TTC549 (cell line): ENCODE measurements at regions not wholly inside any gene's neighbourhood (a gene's known extent, or its start where the extent isn't known, plus 50 kb on each side); places are given as distances from the start of the nearest gene placed in this dataset.

Experiments
- FAIRE-seq: peaks from 2 replicates; lab custom pipeline; 2012; peaks lifted over from hg19 to GRCh38; lab: Jason Lieb, UNC

DNA sequence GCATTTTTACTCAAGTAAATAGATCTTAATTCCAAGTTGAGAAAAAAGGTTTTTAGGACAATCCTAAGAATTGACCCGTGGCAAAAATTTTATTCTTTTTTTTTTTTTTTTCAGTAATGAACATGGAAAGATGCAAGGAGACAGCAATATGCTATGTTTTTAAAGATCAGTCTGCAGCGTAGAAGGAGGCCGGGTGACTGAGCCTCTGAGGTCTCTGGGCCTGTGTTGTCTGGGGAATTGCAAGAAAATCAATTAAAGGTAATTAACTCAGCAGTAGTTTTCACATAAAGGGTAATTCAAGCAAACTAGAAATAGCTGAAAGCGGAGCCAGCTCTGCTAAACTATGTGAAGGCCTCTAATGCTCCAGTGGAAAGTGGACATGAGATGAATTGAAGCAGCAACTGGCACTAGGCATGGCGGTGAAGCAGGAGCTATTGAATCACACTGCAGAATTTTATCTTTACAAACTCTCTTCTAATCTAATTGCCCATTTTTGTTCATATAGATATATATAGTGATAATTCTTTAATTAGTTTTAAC is 285.2 kb upstream of the ITGA1 start:
- no peak for FAIRE-seq

DNA sequence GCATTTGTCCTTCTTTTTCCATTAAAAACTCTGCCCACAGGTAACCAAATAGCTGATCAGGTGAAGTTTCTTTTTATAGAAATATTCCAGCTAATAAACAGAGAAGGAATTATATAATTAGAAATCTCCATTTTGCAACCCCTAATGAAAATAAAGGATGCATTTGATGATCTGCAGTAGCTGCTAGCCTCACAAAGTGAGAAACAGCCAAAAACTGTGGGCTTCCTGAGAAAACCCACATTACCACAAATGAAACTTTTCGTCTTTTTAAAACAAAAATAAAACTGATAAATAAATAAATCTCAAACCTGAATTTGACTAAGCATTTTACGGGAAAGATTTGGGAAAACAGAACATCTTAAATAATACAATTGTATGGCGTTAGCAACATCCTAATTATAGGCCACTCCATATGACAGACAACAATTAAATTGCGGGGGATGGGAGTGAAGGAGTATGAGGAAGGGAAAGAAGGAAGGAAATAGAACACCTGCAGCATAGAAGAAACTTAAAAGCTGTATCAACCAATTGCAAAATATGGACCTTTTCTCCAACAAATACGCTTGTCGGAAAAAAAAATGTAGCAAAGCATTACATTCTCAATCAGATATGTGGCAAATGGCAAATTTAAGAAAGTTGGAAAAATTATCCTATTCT is 283.0 kb upstream of the ITGA1 start:
- FAIRE-seq, result no peak

DNA sequence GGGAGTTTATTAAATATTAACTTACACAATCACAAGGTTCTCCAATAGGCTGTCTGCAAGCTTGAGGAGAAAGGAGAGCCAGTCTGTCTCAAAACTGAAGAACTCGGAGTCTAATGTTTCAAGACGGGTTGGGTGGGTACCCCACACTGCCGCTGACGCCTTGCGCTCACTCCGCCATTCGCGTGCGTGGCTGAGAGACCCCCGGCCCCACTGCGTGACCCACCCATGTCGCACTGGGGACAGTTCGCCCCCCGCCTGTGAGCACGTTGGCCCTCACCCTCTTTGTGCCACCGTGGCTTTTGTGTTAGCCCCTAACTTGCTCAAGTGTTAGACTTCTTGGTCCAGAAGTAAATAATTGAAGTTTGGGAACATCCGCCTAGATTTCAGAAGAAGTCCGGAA is 270.0 kb upstream of the ITGA1 start:
- FAIRE-seq, result no peak

DNA sequence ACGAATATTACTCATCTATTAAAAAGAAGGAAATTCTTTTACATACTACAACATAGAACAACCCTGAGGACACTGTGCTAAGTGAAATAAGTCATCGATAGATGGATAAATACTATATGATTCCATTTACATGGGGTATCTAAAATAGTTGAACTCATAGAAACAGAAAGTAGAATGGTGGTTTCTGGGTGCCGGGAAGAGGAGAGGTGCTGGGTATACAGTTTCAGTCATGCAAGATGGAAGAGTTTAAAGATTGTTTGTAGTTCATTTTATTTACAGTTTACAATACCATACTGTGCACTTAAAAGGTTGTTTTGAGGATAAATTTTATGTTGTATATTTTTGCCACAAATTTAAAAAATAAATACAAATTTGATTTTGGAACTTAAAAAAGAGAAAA is 267.5 kb upstream of the ITGA1 start:
- no peak for FAIRE-seq

DNA sequence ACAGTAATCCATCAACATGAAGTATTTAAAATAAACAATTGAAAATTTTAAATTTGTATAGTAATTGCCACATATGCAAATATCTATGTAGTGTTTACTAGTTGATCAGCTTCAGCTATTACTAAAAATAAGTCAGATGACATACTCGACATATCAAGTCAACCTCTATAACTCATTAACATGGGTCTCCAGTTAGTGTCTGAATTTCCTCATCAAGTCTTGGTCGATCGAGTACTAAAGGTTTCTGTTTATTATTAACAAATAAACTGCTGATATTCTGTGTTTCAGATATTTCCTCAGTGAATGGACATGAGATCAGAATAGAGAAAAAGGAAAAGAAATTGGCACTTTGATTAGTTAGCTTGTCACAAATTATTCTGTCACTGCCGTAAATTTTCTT is 266.5 kb upstream of the ITGA1 start:
- no peak for FAIRE-seq

DNA sequence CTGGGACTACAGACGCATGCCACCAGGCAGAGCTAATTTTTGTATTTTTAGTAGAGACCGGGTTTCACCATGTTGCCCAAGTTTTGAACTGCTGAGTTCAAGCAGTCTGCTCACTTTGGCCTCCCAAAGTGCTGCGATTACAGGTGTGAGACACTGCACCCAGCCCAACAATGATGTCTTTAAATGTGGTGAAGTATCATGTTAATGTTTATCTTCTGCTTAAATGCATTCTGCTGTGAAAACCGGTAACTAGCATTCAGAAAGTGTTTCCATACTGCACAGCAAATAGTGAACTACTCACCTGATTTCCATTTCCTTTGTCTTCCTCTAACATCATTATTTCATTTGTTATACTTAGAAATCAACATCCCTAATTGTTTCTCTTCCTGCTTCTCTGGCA is 264.0 kb upstream of the ITGA1 start:
- no peak for FAIRE-seq

DNA sequence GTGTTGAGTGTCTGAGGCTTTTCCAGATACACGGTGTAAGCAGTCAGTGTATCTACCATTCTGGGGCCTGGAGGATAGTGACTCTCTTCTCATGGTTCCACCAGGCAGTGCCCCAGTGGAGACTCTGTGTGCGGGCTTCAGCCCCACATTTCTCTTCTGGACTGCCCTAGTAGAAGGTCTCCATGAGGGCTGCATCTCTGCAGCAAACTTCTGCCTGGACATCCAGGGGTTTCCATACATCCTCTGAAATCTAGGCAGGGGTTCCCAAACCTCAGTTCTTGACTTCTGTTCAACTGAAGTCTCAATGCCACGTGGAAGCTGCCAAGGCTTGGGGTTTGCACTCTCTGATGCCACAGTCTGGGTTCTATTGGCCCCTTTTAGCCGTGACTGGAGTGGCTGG is 256.6 kb upstream of the ITGA1 start:
- no peak for FAIRE-seq

DNA sequence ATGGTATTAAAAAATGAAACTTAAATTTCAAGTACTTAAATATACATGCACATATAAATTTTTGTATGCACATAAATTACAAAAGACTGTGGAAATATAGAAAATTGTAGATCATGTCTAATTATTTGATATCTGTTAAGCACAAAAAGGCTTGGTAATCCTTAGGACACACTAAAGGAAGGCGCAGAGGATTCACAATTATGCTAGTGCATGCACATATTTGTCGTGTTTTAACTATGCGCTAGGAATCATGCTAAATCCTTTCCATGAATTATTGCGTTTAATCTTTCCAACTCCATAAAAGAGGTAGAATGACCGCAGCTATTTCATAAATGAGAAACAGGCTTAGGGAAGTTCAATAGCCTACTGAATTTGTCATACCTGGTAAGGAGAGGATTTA is 244.1 kb upstream of the ITGA1 start:
- FAIRE-seq, result no peak

DNA sequence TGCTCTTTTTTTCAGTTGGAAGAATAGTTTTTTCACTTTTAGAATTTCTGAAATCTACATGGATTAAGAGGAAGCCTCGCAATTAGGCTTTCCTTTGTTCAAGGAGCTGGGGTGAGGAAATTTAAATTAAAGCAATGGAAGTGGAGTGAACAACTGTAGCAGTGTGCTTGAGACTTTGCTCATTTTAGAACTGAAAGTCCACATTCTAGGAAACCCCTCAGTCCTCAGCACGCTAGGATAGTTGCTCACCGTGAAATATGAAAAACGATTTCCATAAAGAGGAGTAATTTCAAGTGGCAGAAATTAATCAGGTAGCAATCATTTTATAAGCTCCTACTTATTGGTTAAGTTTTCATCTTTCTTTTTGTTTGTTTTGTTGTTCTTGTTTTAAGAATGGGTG is 243.0 kb upstream of the ITGA1 start:
- no peak for FAIRE-seq

DNA sequence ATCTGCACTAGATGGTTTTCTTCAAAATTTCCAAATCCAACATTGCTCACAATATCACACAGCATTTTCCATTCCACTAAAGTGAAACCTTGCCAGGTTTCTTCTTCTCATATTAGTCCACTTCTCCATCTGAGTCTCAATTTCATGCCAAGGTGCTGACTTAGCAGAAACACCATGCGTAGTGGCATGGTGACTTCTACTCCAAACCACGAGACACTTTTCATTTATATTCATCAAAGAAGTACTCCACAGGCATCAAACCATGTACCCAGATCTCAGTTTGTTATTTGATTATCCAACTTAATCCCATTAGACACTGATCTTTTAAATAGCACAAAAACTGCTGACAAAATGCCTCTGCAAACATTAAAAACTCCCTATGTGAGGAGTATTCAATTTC is 233.4 kb upstream of the ITGA1 start:
- no peak for FAIRE-seq

DNA sequence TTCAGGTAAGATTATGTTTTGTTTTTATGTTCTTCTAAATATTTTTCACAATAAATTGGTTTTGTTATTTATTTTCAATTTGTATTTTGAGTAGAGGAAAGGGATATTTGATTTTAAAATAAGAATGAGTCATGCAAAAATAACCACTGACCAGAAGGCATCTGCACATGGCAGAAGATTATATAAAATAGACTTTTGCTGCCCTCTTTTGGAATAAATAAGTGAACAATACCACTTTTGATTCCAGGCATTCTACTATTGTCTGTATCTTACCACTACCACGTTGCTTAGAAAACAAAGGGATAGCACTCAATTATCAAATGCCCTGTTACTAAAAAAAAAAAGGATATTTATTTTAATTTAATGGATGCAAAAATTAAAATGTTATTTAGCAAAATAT is 227.3 kb upstream of the ITGA1 start:
- no peak for FAIRE-seq

DNA sequence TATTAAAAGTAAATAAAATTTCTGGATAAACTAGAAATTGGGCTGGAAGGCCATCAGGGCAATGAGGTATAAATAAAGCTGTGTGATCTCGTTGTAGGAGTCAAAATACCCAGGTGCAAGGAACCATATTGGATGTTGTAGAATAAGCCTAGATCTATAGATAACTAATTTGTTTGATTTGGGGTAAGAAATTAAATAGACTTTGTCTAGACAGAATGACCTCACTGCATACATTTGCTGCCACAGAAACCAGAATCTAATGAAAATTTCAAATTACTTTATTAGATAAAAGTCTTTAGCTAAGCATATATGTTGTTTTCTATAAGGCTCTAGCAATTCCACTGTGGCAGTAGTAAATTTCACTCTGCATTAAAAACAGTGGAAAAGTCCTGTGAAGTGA is 225.2 kb upstream of the ITGA1 start:
- no peak for FAIRE-seq

DNA sequence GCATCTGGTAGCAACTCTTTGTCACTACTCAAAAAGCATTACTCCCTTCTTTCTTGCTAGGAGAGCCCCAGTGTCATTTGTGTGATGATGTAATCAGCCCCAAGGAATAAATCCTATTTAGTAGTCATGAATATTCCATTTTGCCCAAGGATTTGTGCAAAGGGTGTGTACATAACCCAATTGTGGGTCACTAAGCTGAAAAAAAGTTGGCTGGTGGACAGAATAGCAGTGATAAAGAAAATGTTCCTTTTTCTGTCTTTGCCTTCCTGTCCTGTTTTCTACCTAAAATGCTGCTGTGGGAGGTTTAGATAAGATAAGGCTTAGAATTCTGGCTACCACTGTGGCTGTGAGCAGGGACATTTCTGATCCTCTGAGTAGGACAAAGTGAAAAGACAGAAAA is 223.1 kb upstream of the ITGA1 start:
- no peak for FAIRE-seq

DNA sequence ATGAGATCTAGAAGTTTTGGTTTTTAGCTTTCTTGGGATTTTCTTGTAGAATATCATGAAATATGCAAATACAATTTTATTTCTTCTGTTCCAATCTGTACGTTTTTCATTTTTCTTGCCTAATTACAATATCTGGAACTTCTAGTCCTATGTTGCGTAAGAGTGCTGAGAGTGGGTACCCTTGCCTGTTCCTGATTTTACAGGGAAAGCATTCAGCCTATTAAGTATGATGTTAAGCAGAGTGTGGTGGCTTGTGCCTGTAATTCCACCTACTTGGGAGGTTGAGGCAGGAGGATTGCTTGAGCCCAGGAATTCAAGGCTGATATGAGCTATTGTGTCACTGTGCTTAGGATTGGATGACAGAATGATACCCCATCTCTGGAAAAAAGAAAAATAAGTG is 210.2 kb upstream of the ITGA1 start:
- FAIRE-seq, result no peak

DNA sequence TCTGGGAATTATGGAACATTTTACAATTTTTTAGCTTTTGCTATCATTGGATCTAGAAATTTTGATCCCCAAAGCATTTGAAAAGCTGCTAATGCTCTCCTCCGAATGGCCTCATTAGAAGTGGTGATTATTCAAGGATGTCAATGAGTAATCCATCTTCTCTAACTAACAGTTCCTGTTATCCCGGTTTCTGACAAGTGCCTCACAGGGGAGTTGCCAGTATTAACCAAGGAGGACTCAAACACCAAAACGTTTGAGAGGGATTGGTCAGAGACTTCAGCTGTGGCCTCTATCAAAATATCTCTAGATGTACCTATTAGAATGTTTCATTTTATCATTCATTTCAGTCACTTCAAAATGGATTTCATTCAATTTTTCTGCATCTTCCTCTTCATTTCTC is 208.3 kb upstream of the ITGA1 start:
- no peak for FAIRE-seq

DNA sequence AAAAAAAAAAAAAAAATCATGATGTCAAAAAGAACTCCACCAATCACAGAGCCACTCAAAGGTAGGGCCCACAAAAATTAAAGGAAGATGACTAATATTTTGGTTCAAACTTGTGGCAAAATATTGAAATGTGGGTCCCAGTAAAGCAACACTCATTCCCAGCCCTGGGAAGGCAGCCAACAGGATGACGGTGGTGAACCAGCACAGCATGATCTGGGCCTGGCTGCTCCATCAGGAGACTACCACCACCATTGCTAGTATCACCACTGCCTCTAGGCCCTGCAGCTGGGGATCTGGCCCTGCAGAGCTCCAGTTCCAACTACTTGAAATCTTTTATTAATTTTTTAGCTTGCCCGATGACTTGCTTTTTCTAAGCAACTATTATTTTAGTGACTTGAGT is 206.8 kb upstream of the ITGA1 start:
- no peak for FAIRE-seq

DNA sequence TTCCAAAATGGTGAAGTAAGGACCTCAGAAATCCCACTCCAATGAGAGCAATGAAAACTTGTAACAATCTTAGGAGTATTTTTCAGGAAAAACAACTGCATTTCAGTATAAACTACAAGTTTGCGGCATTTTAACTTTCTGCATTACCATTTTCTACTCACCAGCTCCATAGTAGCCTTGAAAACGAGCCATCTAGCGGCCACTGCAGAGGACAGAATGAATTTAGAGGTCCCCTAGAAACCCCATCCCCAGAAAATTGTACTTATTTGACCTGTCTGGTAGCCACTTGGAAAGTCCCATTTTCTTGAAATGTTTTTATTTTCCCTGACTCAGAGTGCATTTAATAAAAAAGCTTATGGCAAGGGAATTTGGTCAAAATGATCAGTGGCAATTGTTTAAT is 205.4 kb upstream of the ITGA1 start:
- FAIRE-seq, result no peak

DNA sequence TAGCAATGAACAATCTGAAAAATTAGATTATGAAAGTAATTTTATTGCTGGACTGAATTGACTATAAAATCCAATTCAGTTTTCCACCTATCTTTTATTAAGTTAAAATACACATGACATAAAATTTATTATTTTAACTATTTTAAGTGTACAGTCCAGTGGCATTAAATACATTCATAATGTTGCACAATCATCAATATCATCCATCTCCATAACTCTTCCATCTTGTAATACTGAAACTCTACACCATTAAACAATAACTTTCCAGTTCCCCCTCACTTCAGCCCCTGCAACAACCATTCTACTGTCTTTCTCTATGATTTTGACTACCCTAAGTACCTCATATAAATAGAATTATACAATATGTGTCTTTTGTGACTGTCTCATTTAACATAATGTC is 200.6 kb upstream of the ITGA1 start:
- no peak for FAIRE-seq

DNA sequence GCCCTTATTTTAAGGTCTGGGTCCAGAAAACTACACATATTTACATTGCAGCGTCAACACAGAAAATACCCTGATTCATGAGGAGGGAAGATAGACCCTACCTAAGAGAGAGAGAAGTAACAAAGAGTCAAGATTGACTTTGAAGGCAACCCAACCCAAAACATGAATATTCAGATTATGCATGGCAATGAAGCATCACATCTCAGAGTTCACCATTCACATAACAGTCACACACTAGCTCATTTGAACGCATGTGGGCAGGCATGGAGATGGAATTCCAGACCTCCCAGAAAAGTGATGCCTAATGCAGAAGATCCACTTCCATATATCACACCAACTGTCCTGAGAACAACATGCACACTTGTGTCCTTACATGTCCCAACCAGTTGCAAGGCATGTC is 190.1 kb upstream of the ITGA1 start:
- FAIRE-seq, result no peak

DNA sequence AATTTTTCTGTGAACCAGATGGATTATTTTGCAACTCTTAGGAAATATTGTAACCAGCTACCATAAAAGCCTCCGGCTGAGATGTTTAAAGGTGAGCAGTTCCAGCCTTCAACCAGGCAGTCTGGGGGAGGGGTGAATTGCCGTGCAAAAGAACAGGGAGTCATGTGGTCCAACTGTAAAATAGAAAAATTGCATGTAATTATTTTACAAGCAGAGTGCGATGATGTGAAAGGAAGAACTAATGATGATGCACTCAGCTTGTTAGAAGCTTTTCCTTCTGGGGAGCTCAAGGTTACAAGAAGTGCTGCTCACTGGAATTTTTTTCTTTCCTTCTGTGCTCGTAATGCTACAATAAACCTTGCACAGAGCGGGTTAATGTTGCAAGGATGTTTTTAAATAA is 188.7 kb upstream of the ITGA1 start:
- no peak for FAIRE-seq

DNA sequence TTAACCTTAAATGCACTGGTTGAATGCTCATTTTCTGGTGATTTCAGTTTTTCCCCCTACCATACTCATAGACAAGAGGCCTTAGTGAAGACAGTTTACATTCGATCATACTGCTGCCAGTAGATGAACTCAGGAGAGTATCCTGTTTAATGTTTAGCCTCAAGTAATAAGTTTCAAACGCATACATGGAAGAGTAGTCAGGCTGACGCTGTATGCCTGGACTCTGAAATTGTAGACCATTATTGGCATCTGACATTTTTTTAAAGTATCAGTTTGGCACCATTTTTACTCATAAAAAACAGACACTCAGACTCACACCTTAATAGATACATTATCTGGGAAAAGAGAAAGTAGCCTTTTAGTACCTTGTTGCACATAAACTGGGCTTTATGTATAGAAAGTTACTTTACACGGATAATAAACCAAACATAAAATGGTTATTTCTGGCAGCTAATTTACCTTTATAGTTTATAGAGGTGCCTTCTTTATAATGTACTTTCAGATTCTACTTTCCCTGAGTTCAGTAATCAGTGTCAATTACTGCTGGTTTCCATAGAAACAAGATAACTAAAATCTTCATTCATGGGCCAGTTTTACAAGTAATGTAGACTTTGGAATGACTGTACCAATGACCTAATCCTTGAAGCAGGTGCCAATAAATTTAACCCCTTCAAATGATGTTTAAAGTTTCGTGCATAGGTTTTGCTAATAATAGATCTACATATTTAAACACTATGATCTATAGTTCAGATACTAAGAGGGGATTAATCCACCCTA is 183.8 kb upstream of the ITGA1 start:
- no peak for FAIRE-seq

DNA sequence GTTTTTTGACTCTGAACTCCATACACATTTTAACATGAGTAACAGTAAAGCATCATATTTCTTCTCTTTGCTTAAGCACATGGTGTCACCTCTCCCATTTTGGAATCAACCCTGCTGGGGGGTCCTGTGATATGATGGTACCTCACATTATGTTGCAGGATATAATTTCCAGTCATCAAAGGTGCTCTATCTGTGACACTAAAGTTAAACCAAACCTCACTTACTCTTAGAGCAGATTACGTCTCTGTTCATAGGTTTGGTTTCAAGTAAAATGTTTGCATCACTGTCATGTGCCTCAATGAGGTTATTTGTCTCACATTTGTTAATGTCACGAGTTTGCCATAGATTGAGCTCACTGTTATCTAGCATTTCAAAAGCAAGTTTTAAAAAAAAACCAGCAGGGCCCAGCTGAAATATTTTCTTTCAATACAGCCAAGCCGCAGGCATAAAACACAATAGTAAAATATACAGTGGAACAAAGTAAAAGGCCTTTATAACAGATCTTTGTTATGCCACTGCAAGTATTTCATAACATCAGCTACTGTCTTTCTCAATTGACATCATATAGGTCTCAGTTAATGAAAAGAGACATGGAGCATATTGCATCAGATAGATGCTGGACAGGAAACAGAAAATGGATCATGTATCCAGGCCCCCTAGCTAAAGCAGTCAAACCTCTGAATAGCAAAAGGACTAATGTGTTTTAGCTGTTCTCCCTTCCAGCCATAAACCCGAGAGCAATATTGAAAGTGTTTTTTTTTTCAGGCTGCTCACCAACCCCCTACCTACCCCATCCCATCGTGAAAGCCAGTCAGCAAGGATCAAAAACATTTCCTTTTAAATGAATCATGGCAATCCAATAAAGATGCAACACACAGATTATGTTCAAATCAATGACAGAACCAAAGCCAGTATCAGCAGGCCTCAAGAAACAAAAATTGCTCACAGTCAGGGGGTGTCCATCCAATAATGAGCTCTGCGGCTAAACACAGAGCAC is 182.1 kb upstream of the ITGA1 start:
- FAIRE-seq, result no peak
